ENCODE measurements at regions not wholly inside any gene's neighbourhood (a gene's known extent, or its start where the extent isn't known, plus 50 kb on each side); places are given as distances from the start of the nearest gene placed in this dataset.

GRCh38 chr1:234742622-234743021, 132.6 kb upstream of the IRF2BP2 start:
- no peaks in the 10 kb centered on the region for H3K36me3 Mint-ChIP-seq (ENCODE audit: low read depth)
- H3K4me1 Mint-ChIP-seq (ENCODE audit: low read depth): peaks cover 33% of the 10 kb centered on the region
- H3K9me3 Mint-ChIP-seq: no peaks in the 10 kb centered on the region
- no peak overlapping the region for H3K4me3 Mint-ChIP-seq
- H3K27me3 Mint-ChIP-seq (ENCODE audit: insufficient read depth): no peaks in the 10 kb centered on the region; the same call in 1 of the 2 replicates
- H3K27ac Mint-ChIP-seq: no peak overlapping the region
- TF ChIP-seq, protein P1, sequence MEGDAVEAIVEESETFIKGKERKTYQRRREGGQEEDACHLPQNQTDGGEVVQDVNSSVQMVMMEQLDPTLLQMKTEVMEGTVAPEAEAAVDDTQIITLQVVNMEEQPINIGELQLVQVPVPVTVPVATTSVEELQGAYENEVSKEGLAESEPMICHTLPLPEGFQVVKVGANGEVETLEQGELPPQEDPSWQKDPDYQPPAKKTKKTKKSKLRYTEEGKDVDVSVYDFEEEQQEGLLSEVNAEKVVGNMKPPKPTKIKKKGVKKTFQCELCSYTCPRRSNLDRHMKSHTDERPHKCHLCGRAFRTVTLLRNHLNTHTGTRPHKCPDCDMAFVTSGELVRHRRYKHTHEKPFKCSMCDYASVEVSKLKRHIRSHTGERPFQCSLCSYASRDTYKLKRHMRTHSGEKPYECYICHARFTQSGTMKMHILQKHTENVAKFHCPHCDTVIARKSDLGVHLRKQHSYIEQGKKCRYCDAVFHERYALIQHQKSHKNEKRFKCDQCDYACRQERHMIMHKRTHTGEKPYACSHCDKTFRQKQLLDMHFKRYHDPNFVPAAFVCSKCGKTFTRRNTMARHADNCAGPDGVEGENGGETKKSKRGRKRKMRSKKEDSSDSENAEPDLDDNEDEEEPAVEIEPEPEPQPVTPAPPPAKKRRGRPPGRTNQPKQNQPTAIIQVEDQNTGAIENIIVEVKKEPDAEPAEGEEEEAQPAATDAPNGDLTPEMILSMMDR (IDR thresholded peaks at IDR 0.05): no peak
- no peak for DNase-seq

DNA sequence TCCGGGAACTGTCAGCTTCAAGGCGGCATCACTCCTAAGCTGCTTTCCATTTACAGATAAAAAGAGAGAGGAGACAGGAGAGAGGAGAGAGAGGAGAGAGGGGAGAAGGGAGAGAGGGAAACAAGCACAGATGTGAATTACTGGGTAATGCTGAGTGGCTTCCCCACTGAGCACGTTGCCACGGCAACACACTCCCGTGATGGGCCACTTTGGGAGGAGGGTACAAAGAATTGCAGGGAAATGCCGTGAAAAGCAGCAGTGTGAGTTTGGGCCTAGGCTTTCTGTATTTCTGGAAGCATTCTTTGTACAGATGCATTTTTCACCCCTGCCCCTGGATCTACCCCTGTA, 128.0 kb upstream of the IRF2BP2 start:
- Mint-ChIP-seq H3K36me3 (ENCODE audit: low read depth) (no peaks in the 10 kb centered on the region; the same call in 1 of the 2 replicates), H3K9me3 (no peaks in the 10 kb centered on the region), H3K4me1 (ENCODE audit: low read depth) (no peaks in the 10 kb centered on the region), H3K4me3 (no peak overlapping the region), H3K27ac (no peak overlapping the region), H3K27me3 (ENCODE audit: insufficient read depth) (peaks cover 2% of the 10 kb centered on the region; the same call in 1 of the 2 replicates)
- DNase-seq: no peak
- TF ChIP-seq, protein P1 (IDR thresholded peaks at IDR 0.05): no peak

DNA sequence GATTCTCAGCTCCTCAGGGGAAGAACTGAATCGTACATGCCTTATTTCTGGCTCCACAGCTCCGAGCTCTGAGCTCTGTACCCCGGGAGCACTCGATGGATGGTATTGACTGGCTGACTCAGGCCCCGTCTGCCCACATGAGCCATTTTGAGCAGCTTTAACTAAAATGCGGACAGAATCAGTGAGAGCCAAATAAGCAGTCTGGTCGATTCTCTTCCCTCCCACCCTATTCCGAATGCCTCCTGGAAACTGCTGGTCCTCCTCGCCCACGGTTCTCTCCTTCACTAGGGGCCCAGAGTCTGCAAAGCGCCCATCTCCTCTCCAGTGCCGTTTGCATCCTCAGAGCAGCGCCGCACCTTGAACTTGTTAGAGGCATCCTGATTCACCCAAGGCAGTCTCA, 125.9 kb upstream of the IRF2BP2 start:
- Mint-ChIP-seq H3K27me3 (ENCODE audit: insufficient read depth) (peaks cover 2% of the 10 kb centered on the region; the same call in 1 of the 2 replicates), H3K36me3 (ENCODE audit: low read depth) (no peaks in the 10 kb centered on the region; the same call in 1 of the 2 replicates), H3K9me3 (no peaks in the 10 kb centered on the region), H3K4me1 (ENCODE audit: low read depth) (peaks cover 20% of the 10 kb centered on the region), H3K4me3 (no peak overlapping the region), H3K27ac (no peak overlapping the region)
- TF ChIP-seq, protein P1 (IDR thresholded peaks at IDR 0.05): no peak
- DNase-seq: no peak

- Mint-ChIP-seq H3K27ac (no peak overlapping the region), H3K4me1 (ENCODE audit: low read depth) (peaks cover 24% of the 10 kb centered on the region)
- TF ChIP-seq, protein P1 (IDR thresholded peaks at IDR 0.05): no peak
Measured at GRCh38 chr1:234735476-234735875, 125.5 kb upstream of the IRF2BP2 start.

GRCh38 chr1:234734869-234735268, 124.9 kb upstream of the IRF2BP2 start:
- no peak for DNase-seq
- Mint-ChIP-seq H3K27ac (no peak overlapping the region), H3K9me3 (no peaks in the 10 kb centered on the region), H3K36me3 (ENCODE audit: low read depth) (no peaks in the 10 kb centered on the region; the same call in 1 of the 2 replicates), H3K4me3 (no peak overlapping the region), H3K27me3 (ENCODE audit: insufficient read depth) (peaks cover 2% of the 10 kb centered on the region; the same call in 1 of the 2 replicates), H3K4me1 (ENCODE audit: low read depth) (peaks cover 30% of the 10 kb centered on the region)
- TF ChIP-seq, protein P1 (IDR thresholded peaks at IDR 0.05): no peak

More at GRCh38 chr1:234735476-234735875, 125.5 kb upstream of the IRF2BP2 start:
- no peak for DNase-seq
- Mint-ChIP-seq H3K36me3 (ENCODE audit: low read depth) (no peaks in the 10 kb centered on the region; the same call in 1 of the 2 replicates), H3K9me3 (no peaks in the 10 kb centered on the region), H3K27me3 (ENCODE audit: insufficient read depth) (peaks cover 2% of the 10 kb centered on the region; the same call in 1 of the 2 replicates), H3K4me3 (no peak overlapping the region)
